Keratinocyte (primary cell): ENCODE measurements at regions not wholly inside any gene's neighbourhood (a gene's known extent, or its start where the extent isn't known, plus 50 kb on each side); places are given as distances from the start of the nearest gene placed in this dataset.

ENCODE experiments used
- DNase-seq: peaks from one replicate; pipeline ENCODE4 v3.0.0-alpha.2; 2011; ENCODE audit warnings: low read depth, missing footprints, low spot score
- FAIRE-seq: peaks from 2 replicates; lab custom pipeline; 2011; peaks lifted over from hg19 to GRCh38; lab: Jason Lieb, UNC
- H2AFZ ChIP-seq: 2 replicates; pipeline ENCODE4 v1.6.0; 2012; ENCODE audit warnings: low read length, control low read depth, inconsistent platforms; ENCODE audit not compliant: control insufficient read depth
- H3K27ac ChIP-seq: 2 replicates; pipeline ENCODE4 v1.5.1; 2011; ENCODE audit warnings: low read length; ENCODE audit not compliant: control insufficient read depth, insufficient read depth
- H3K27me3 ChIP-seq: 3 replicates; pipeline ENCODE4 v1.6.0; 2011; ENCODE audit warnings: low read length; ENCODE audit not compliant: control insufficient read depth, insufficient read depth; ENCODE audit errors: extremely low read depth
- H3K36me3 ChIP-seq, 2 experiments: 2 replicates in 1 of 2; 3 replicates in 1 of 2; pipeline ENCODE4 v1.5.1; 2011; ENCODE audit warnings: low read length in 2 of 2, mild to moderate bottlenecking in 1 of 2; ENCODE audit not compliant: control insufficient read depth in 2 of 2, insufficient read depth in 2 of 2; ENCODE audit errors: extremely low read depth in 1 of 2
- H3K4me1 ChIP-seq: 3 replicates; pipeline ENCODE4 v1.5.1; 2011; ENCODE audit warnings: low read length; ENCODE audit not compliant: control insufficient read depth, insufficient read depth; ENCODE audit errors: extremely low read depth
- H3K4me2 ChIP-seq: 3 replicates; pipeline ENCODE4 v1.6.0; 2011; ENCODE audit warnings: low read depth, low read length; ENCODE audit not compliant: control insufficient read depth, insufficient read depth; ENCODE audit errors: extremely low read depth
- H3K4me3 ChIP-seq, 3 experiments: fragments of 200-600 bp in 1 of 3; sonication (generic) in 1 of 3; 2 replicates in 2 of 3; 3 replicates in 1 of 3; pipeline ENCODE4 v1.5.1; 2011 to 2016; ENCODE audit warnings: low read length in 3 of 3, mild to moderate bottlenecking in 3 of 3, control low read depth in 2 of 3, inconsistent platforms in 1 of 3, low read depth in 1 of 3, mixed read lengths in 1 of 3, mixed run types in 1 of 3, moderate library complexity in 1 of 3; ENCODE audit not compliant: control insufficient read depth in 2 of 3, insufficient read depth in 2 of 3; ENCODE audit errors: extremely low read depth in 1 of 3
- H3K79me2 ChIP-seq: 2 replicates; pipeline ENCODE4 v1.6.0; 2012; ENCODE audit warnings: low read length; ENCODE audit not compliant: control insufficient read depth, insufficient read depth
- H3K9ac ChIP-seq: 3 replicates; pipeline ENCODE4 v1.6.0; 2011; ENCODE audit warnings: low read length; ENCODE audit not compliant: control insufficient read depth, insufficient read depth; ENCODE audit errors: extremely low read depth
- H3K9me1 ChIP-seq: 3 replicates; pipeline ENCODE4 v1.6.0; 2011; ENCODE audit warnings: low read length; ENCODE audit not compliant: control insufficient read depth, insufficient read depth; ENCODE audit errors: extremely low read depth
- H3K9me3 ChIP-seq: 2 replicates; pipeline ENCODE4 v1.5.1; 2012; ENCODE audit warnings: low read depth, low read length; ENCODE audit not compliant: control insufficient read depth
- H4K20me1 ChIP-seq: 3 replicates; pipeline ENCODE4 v1.6.0; 2011; ENCODE audit warnings: low read length; ENCODE audit not compliant: control insufficient read depth, insufficient read depth; ENCODE audit errors: extremely low read depth
- CTCF ChIP-seq, 3 experiments: IDR thresholded peaks in 1 of 3; conservative IDR thresholded peaks in 1 of 3; optimal IDR thresholded peaks in 1 of 3; 2 replicates in 2 of 3; 3 replicates in 1 of 3; pipeline versions ENCODE3 to v1.5.1; 2011; ENCODE audit warnings: low read length in 3 of 3, mild to moderate bottlenecking in 3 of 3, moderate library complexity in 2 of 3, control low read depth in 1 of 3, inconsistent platforms in 1 of 3; ENCODE audit not compliant: insufficient read depth in 2 of 3; ENCODE audit errors: extremely low read depth in 1 of 3
- EZH2 ChIP-seq: IDR thresholded peaks from one replicate; pipeline ENCODE4 v1.6.1; 2012; ENCODE audit warnings: inconsistent platforms, mild to moderate bottlenecking, low read length, moderate library complexity
- dilution Hi-C: fragments of 300-500 bp; cut with MboI; formaldehyde crosslinking; loops from one replicate; pipeline ENCODE4 v1.7.0; 2020; ENCODE audit warnings: low sequenced_read_pairs; ENCODE audit not compliant: extremely low pct_ligation_motif_present

- Histone ChIP-seq H3K79me2 (no peaks in the 10 kb centered on the region), H2AFZ (no peak overlapping the region), H3K36me3 (no peaks in the 10 kb centered on the region), H3K9me3 (no peaks in the 10 kb centered on the region), H3K9me1 (no peaks in the 10 kb centered on the region), H4K20me1 (no peaks in the 10 kb centered on the region), H3K4me1 (peaks cover 19% of the 10 kb centered on the region), H3K27ac (no peak overlapping the region), H3K27me3 (no peaks in the 10 kb centered on the region), H3K4me3 (no peak overlapping the region), H3K4me2 (no peak overlapping the region), H3K9ac (no peak overlapping the region)
- dilution Hi-C loops, result no loop called here
- FAIRE-seq (peak; percentile 93), DNase-seq (no peak)
- TF ChIP-seq CTCF (optimal IDR thresholded peaks at IDR 0.05 in 1 of 3, IDR thresholded peaks at IDR 0.05 in 1 of 3, conservative IDR thresholded peaks at IDR 0.05 in 1 of 3; ENCODE audit: extremely low read depth in 1 of 3, insufficient read depth in 2 of 3, low read length in 3 of 3), result peak; percentile 47 to 77 (median 67)
- no peak for TF ChIP-seq EZH2
These were observed 210.0 kb downstream of the RBM43 start for GRCh38 chr2:151051574-151052220.

GRCh38 chr2:151049746-151050145, 211.9 kb downstream of the RBM43 start:
- dilution Hi-C loops, result no loop called here
- peak overlapping the region; percentile 16 for H3K27ac ChIP-seq

More at GRCh38 chr2:151049746-151050145, 211.9 kb downstream of the RBM43 start:
- Histone ChIP-seq H3K9ac (no peak overlapping the region), H3K27me3 (no peaks in the 10 kb centered on the region), H3K9me1 (no peaks in the 10 kb centered on the region), H3K4me1 (peaks cover 17% of the 10 kb centered on the region), H3K36me3 (no peaks in the 10 kb centered on the region), H2AFZ (peak overlapping the region; percentile 11), H3K79me2 (no peaks in the 10 kb centered on the region), H4K20me1 (no peaks in the 10 kb centered on the region), H3K4me3 (no peak overlapping the region), H3K4me2 (no peak overlapping the region), H3K9me3 (no peaks in the 10 kb centered on the region)
- FAIRE-seq, result peak; percentile 89
- peak; percentile 86 for DNase-seq
- TF ChIP-seq EZH2 (no peak), CTCF (optimal IDR thresholded peaks at IDR 0.05 in 1 of 3, IDR thresholded peaks at IDR 0.05 in 1 of 3, conservative IDR thresholded peaks at IDR 0.05 in 1 of 3; ENCODE audit: extremely low read depth in 1 of 3, insufficient read depth in 2 of 3, low read length in 3 of 3) (no peak)
